ENCODE measurements at regions not wholly inside any gene's neighbourhood (a gene's known extent, or its start where the extent isn't known, plus 50 kb on each side); places are given as distances from the start of the nearest gene placed in this dataset.
"Not testable (repeated sequence)": the region's sequence is repeated elsewhere in the genome, so short reads cannot be mapped to it uniquely, and the experiment has no call there.

DNA sequence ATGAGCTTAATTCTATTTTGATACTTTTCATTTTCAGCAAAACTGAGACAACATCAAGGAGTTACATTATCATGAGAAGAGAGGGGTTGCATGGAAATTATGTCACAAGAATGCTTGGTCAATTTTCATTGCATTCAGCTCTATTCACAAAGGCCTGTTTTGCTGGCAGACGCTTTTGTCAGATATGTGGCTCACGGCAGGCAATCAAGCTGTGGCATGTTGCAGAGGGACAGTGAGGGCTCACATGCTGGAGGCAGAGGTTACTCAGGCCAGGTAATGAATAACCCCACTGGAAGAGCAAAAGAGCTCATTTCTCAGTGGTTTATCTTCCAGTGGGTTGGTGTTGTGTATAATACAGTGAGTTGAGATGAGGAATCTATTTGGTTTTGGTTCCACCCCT is 98.7 kb upstream of the RBFOX1 start:
- no peaks in the 10 kb centered on the region for H3K9me1 ChIP-seq (ENCODE audit: control insufficient read depth, extremely low read depth, insufficient read depth, low read length)
- dilution Hi-C loops (cut with MboI; ENCODE audit: extremely low pct_ligation_motif_present, low sequenced_read_pairs) = no loop called here
- TF ChIP-seq EZH2 (IDR thresholded peaks at IDR 0.05; ENCODE audit: low read length) = no peak
- TF ChIP-seq, protein P1, sequence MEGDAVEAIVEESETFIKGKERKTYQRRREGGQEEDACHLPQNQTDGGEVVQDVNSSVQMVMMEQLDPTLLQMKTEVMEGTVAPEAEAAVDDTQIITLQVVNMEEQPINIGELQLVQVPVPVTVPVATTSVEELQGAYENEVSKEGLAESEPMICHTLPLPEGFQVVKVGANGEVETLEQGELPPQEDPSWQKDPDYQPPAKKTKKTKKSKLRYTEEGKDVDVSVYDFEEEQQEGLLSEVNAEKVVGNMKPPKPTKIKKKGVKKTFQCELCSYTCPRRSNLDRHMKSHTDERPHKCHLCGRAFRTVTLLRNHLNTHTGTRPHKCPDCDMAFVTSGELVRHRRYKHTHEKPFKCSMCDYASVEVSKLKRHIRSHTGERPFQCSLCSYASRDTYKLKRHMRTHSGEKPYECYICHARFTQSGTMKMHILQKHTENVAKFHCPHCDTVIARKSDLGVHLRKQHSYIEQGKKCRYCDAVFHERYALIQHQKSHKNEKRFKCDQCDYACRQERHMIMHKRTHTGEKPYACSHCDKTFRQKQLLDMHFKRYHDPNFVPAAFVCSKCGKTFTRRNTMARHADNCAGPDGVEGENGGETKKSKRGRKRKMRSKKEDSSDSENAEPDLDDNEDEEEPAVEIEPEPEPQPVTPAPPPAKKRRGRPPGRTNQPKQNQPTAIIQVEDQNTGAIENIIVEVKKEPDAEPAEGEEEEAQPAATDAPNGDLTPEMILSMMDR (optimal IDR thresholded peaks at IDR 0.05 in 1 of 3, IDR thresholded peaks at IDR 0.05 in 1 of 3, conservative IDR thresholded peaks at IDR 0.05 in 1 of 3; ENCODE audit: extremely low read depth in 1 of 3, insufficient read depth in 2 of 3, low read length in 3 of 3) = no peak

DNA sequence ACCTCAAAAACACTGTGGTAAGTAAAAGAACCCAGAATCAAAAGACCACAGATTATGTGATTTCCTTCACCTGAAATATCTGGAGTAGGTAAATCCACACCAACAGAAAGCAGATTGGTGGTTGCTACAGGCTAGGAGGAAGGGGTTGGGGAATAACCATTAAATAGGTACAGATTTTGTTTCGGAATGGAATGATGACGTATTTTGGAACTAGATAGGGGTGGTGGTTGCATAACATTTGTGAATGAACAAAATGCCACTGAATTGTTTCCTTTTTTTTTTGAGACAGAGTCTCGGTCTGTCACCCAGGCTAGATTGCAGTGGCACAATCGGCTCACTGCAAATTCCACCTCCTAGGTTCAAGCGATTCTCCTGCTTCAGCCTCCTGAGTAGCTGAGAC is 100.9 kb upstream of the RBFOX1 start:
- Histone ChIP-seq H3K79me2 (ENCODE audit: control insufficient read depth, insufficient read depth, low read length) (no peaks in the 10 kb centered on the region), H3K4me1 (ENCODE audit: control insufficient read depth, extremely low read depth, insufficient read depth, low read length) (no peaks in the 10 kb centered on the region), H2AFZ (ENCODE audit: control insufficient read depth, low read length) (no peak overlapping the region), H3K9me3 (ENCODE audit: control insufficient read depth, low read depth, low read length) (no peaks in the 10 kb centered on the region), H3K36me3 (ENCODE audit: control insufficient read depth in 2 of 2, extremely low read depth in 1 of 2, insufficient read depth in 2 of 2, low read length in 2 of 2) (no peaks in the 10 kb centered on the region), H3K4me3 (ENCODE audit: control insufficient read depth in 2 of 3, extremely low read depth in 1 of 3, insufficient read depth in 2 of 3, low read depth in 1 of 3, low read length in 3 of 3) (no peak overlapping the region), H3K27ac (ENCODE audit: control insufficient read depth, insufficient read depth, low read length) (no peak overlapping the region), H3K9ac (ENCODE audit: control insufficient read depth, extremely low read depth, insufficient read depth, low read length) (no peak overlapping the region), H3K4me2 (ENCODE audit: control insufficient read depth, extremely low read depth, insufficient read depth, low read depth, low read length) (no peak overlapping the region), H3K9me1 (ENCODE audit: control insufficient read depth, extremely low read depth, insufficient read depth, low read length) (no peaks in the 10 kb centered on the region), H4K20me1 (ENCODE audit: control insufficient read depth, extremely low read depth, insufficient read depth, low read length) (no peaks in the 10 kb centered on the region), H3K27me3 (ENCODE audit: control insufficient read depth, extremely low read depth, insufficient read depth, low read length) (no peaks in the 10 kb centered on the region)
- DNase-seq (ENCODE audit: low read depth, low spot score) (no peak), FAIRE-seq (no peak)
- dilution Hi-C loops (cut with MboI; ENCODE audit: extremely low pct_ligation_motif_present, low sequenced_read_pairs) = no loop called here
- TF ChIP-seq, protein P1 (optimal IDR thresholded peaks at IDR 0.05 in 1 of 3, IDR thresholded peaks at IDR 0.05 in 1 of 3, conservative IDR thresholded peaks at IDR 0.05 in 1 of 3; ENCODE audit: extremely low read depth in 1 of 3, insufficient read depth in 2 of 3, low read length in 3 of 3) = no peak
- no peak for TF ChIP-seq EZH2 (IDR thresholded peaks at IDR 0.05; ENCODE audit: low read length)

More for the DNA sequence above, 98.7 kb upstream of the RBFOX1 start:
- Histone ChIP-seq H3K4me3 (ENCODE audit: control insufficient read depth in 2 of 3, extremely low read depth in 1 of 3, insufficient read depth in 2 of 3, low read depth in 1 of 3, low read length in 3 of 3) (no peak overlapping the region), H3K27ac (ENCODE audit: control insufficient read depth, insufficient read depth, low read length) (no peak overlapping the region), H3K79me2 (ENCODE audit: control insufficient read depth, insufficient read depth, low read length) (no peaks in the 10 kb centered on the region), H3K4me1 (ENCODE audit: control insufficient read depth, extremely low read depth, insufficient read depth, low read length) (no peaks in the 10 kb centered on the region), H3K27me3 (ENCODE audit: control insufficient read depth, extremely low read depth, insufficient read depth, low read length) (no peaks in the 10 kb centered on the region), H3K9ac (ENCODE audit: control insufficient read depth, extremely low read depth, insufficient read depth, low read length) (no peak overlapping the region), H4K20me1 (ENCODE audit: control insufficient read depth, extremely low read depth, insufficient read depth, low read length) (no peaks in the 10 kb centered on the region), H3K36me3 (ENCODE audit: control insufficient read depth in 2 of 2, extremely low read depth in 1 of 2, insufficient read depth in 2 of 2, low read length in 2 of 2) (no peaks in the 10 kb centered on the region), H2AFZ (ENCODE audit: control insufficient read depth, low read length) (no peak overlapping the region), H3K9me3 (ENCODE audit: control insufficient read depth, low read depth, low read length) (no peaks in the 10 kb centered on the region), H3K4me2 (ENCODE audit: control insufficient read depth, extremely low read depth, insufficient read depth, low read depth, low read length) (no peak overlapping the region)
- no peak for FAIRE-seq
- no peak for DNase-seq (ENCODE audit: low read depth, low spot score)

DNA sequence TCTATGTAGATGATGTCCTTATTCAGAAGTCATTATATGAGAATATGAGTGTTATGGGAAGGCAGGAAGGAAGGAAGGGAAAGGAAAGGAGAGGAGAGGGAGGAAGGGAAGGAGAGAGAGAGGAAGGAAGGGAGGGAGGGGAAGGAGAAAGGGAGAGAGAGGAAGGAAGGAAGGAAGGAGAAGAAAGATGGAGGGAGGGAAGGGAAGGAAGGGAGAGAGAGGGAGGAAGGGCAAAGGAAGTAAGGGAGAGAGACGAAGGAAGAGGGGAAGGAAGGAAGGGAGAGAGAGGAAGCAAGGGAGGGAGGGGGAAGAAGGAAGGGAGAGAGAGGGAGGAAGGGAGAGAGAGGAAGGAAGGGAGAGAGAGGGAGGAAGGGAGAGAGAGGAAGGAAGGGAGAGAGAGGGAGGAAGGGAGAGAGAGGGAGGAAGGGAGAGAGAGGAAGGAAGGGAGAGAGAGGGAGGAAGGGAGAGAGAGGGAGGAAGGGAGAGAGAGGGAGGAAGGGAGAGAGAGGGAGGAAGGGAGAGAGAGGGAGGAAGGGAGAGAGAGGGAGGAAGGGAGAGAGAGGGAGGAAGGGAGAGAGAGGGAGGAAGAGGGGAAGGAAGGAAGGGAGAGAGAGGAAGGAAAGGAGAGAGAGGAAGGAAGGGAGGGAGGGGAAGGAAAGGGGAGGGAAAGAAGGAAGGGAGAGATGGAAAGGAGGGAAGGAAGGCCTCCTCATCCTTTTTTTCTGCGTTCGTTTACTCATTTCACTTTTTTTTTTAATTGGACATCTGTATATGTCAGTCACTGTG is 103.0 kb upstream of the RBFOX1 start:
- FAIRE-seq; H2AFZ ChIP-seq (ENCODE audit: control insufficient read depth, low read length); H3K4me2 ChIP-seq (ENCODE audit: control insufficient read depth, extremely low read depth, insufficient read depth, low read depth, low read length); H3K27me3 ChIP-seq (ENCODE audit: control insufficient read depth, extremely low read depth, insufficient read depth, low read length); H3K9ac ChIP-seq (ENCODE audit: control insufficient read depth, extremely low read depth, insufficient read depth, low read length); H3K27ac ChIP-seq (ENCODE audit: control insufficient read depth, insufficient read depth, low read length); H3K4me3 ChIP-seq (ENCODE audit: control insufficient read depth in 2 of 3, extremely low read depth in 1 of 3, insufficient read depth in 2 of 3, low read depth in 1 of 3, low read length in 3 of 3); H4K20me1 ChIP-seq (ENCODE audit: control insufficient read depth, extremely low read depth, insufficient read depth, low read length); H3K9me3 ChIP-seq (ENCODE audit: control insufficient read depth, low read depth, low read length); H3K9me1 ChIP-seq (ENCODE audit: control insufficient read depth, extremely low read depth, insufficient read depth, low read length); H3K79me2 ChIP-seq (ENCODE audit: control insufficient read depth, insufficient read depth, low read length); dilution Hi-C loops (cut with MboI; ENCODE audit: extremely low pct_ligation_motif_present, low sequenced_read_pairs); H3K36me3 ChIP-seq (ENCODE audit: control insufficient read depth in 2 of 2, extremely low read depth in 1 of 2, insufficient read depth in 2 of 2, low read length in 2 of 2); H3K4me1 ChIP-seq (ENCODE audit: control insufficient read depth, extremely low read depth, insufficient read depth, low read length); DNase-seq (ENCODE audit: low read depth, low spot score): not testable (repeated sequence)

Measured in keratinocyte (primary cell).